Upper lobe of right lung (tissue), 1 donor: ENCODE measurements at regions not wholly inside any gene's neighbourhood (a gene's known extent, or its start where the extent isn't known, plus 50 kb on each side); places are given as distances from the start of the nearest gene placed in this dataset.
A peak's percentile ranks its signal among the peaks of the same experiment; 100 is the strongest.
"Not testable (repeated sequence)": the region's sequence is repeated elsewhere in the genome, so short reads cannot be mapped to it uniquely, and the experiment has no call there.

Experiments
- ATAC-seq: fragments of 200-7000 bp; cut with Tn5 transposase; one replicate; pipeline ENCODE4 v1.9.1; 2020; ENCODE audit warnings: mild to moderate bottlenecking, moderate library complexity
- DNase-seq: peaks from one replicate; pipeline ENCODE4 v3.0.0-alpha.2; 2020
- H3K27ac ChIP-seq: fragments of 200-600 bp; one replicate; pipeline ENCODE4 v1.8.0; 2022
- H3K27me3 ChIP-seq: fragments of 200-600 bp; one replicate; pipeline ENCODE4 v1.8.0; 2022; ENCODE audit warnings: mild to moderate bottlenecking
- H3K36me3 ChIP-seq: fragments of 200-600 bp; one replicate; pipeline ENCODE4 v1.8.0; 2022
- H3K4me1 ChIP-seq: fragments of 200-600 bp; one replicate; pipeline ENCODE4 v1.8.0; 2022
- H3K4me3 ChIP-seq: fragments of 200-600 bp; one replicate; pipeline ENCODE4 v1.8.0; 2022; ENCODE audit warnings: mild to moderate bottlenecking
- H3K9me3 ChIP-seq: fragments of 200-600 bp; one replicate; pipeline ENCODE4 v1.8.0; 2022
- intact Hi-C: fragments of 100-400 bp; cut with DNase I; formaldehyde crosslinking; loops from one replicate; pipeline ENCODE4 v1.11.0; 2022
- TF ChIP-seq, protein P1 (sequence below): fragments of 200-600 bp; IDR thresholded peaks from one replicate; pipeline ENCODE4 v1.8.0; 2022; ENCODE audit warnings: antibody characterized with exemption
- donor health status: DM: no; HTN: yes; CAD: no; lungs with severe emphysema.

DNA sequence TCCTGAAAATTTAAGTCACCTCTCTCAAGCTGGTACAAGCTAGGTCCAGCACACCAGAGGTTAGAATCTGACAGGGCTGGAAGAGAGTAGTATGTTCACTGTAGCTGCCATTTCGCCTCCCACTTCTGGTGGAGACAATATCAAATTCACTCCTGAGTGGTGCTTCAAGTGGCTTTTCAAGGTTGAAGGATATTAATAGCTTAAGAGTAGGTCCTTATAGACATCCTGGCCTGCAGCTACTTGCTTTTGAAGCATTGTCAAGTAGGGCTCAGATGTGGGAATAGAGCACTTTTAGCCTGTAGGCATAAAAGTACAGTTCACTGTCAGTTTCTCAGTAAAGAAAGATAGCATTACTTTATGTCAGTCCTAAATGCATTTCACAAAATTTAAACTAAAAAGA, 270.5 kb upstream of the PLPP4 start:
- TF ChIP-seq, protein P1, sequence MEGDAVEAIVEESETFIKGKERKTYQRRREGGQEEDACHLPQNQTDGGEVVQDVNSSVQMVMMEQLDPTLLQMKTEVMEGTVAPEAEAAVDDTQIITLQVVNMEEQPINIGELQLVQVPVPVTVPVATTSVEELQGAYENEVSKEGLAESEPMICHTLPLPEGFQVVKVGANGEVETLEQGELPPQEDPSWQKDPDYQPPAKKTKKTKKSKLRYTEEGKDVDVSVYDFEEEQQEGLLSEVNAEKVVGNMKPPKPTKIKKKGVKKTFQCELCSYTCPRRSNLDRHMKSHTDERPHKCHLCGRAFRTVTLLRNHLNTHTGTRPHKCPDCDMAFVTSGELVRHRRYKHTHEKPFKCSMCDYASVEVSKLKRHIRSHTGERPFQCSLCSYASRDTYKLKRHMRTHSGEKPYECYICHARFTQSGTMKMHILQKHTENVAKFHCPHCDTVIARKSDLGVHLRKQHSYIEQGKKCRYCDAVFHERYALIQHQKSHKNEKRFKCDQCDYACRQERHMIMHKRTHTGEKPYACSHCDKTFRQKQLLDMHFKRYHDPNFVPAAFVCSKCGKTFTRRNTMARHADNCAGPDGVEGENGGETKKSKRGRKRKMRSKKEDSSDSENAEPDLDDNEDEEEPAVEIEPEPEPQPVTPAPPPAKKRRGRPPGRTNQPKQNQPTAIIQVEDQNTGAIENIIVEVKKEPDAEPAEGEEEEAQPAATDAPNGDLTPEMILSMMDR = no peak
- Histone ChIP-seq H3K27me3 (no peaks in the 10 kb centered on the region), H3K27ac (no peak overlapping the region), H3K4me1 (no peaks in the 10 kb centered on the region), H3K9me3 (no peaks in the 10 kb centered on the region), H3K4me3 (no peak overlapping the region), H3K36me3 (no peaks in the 10 kb centered on the region)
- no peak for DNase-seq
- intact Hi-C loops = no loop called here
- peak; percentile 65 for ATAC-seq

DNA sequence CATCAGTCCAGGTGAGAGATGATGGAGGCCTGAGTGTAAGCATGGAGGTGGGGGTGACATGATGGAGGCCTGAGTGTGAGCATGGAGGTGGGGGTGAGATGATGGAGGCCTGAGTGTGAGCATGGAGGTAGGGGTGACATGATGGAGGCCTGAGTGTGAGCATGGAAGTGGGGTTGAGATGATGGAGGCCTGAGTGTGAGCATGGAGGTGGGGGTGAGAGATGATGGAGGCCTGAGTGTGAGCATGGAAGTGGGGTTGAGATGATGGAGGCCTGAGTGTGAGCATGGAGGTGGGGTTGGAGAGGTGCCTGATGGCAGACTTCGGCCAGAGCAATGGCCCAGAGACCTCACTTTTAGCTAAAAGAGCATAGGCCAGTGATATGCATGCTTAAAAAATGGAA, 269.9 kb upstream of the PLPP4 start:
- H3K36me3 ChIP-seq, intact Hi-C loops, H3K4me1 ChIP-seq, ATAC-seq, H3K4me3 ChIP-seq, H3K9me3 ChIP-seq, H3K27me3 ChIP-seq, H3K27ac ChIP-seq, DNase-seq: not testable (repeated sequence)

- H3K9me3 ChIP-seq = no peaks in the 10 kb centered on the region
- intact Hi-C loops = no loop called here
- no peaks in the 10 kb centered on the region for H3K4me1 ChIP-seq
- no peaks in the 10 kb centered on the region for H3K36me3 ChIP-seq
- DNase-seq (no peak), ATAC-seq (no peak)
- no peak overlapping the region for H3K4me3 ChIP-seq
- TF ChIP-seq, protein P1 = no peak
- no peaks in the 10 kb centered on the region for H3K27me3 ChIP-seq
- no peak overlapping the region for H3K27ac ChIP-seq
Measured at GRCh38 chr10:120188950-120189349, 268.1 kb upstream of the PLPP4 start.

DNA sequence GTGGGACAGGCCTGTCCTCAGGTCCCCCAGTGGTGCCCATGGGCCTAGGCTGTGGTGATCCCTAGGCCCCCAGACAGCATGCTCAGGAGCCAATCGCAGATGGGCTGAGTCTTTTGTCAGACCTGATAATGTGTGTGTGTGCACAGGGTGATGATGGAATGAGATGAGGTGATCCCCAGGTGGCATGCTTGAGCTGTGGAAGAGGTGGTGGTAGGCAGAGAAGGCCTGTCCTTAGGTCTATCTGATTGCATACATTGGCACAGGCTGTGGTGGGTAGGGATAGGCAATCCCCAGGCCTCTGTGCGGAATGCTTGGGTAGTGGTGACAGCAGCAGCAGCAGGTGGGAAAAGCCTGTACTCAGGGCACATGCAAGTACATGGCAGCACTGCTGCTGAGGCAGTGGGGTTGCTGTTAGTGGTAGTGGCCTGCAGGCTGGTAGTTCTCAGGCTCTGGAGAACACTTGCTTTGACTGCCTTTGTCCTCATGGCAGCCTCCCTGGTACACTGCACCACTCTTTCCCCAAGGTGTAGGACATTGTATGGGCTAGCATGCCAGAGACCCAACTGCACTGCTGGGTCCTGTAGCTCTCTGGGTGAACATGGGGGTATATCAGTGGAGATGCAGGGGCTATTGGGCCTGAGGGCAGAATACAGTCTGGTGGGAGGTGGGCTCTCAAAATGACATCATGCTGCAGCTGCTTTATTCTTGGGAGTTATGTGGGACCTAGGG, 260.9 kb upstream of the PLPP4 start:
- no peaks in the 10 kb centered on the region for H3K27me3 ChIP-seq
- TF ChIP-seq, protein P1 = no peak
- H3K4me3 ChIP-seq = no peak overlapping the region
- ATAC-seq (peak; percentile 17), DNase-seq (no peak)
- no peaks in the 10 kb centered on the region for H3K4me1 ChIP-seq
- no peaks in the 10 kb centered on the region for H3K9me3 ChIP-seq
- no peak overlapping the region for H3K27ac ChIP-seq
- intact Hi-C loops = no loop called here
- no peaks in the 10 kb centered on the region for H3K36me3 ChIP-seq

GRCh38 chr10:120204877-120205276, 252.2 kb upstream of the PLPP4 start:
- TF ChIP-seq, protein P1 = no peak
- Histone ChIP-seq H3K27ac (no peak overlapping the region), H3K9me3 (no peaks in the 10 kb centered on the region), H3K27me3 (no peaks in the 10 kb centered on the region), H3K36me3 (no peaks in the 10 kb centered on the region), H3K4me1 (no peaks in the 10 kb centered on the region), H3K4me3 (no peak overlapping the region)
- DNase-seq (no peak), ATAC-seq (no peak)
- intact Hi-C loops = no loop called here

- no peak for DNase-seq
- Histone ChIP-seq H3K4me3 (no peak overlapping the region), H3K36me3 (no peaks in the 10 kb centered on the region), H3K4me1 (no peaks in the 10 kb centered on the region), H3K27me3 (no peaks in the 10 kb centered on the region), H3K9me3 (no peaks in the 10 kb centered on the region), H3K27ac (no peak overlapping the region)
- TF ChIP-seq, protein P1 = no peak
- no peak for ATAC-seq
- intact Hi-C loops = no loop called here
Measured at GRCh38 chr10:120205368-120206018, 251.5 kb upstream of the PLPP4 start.
